Nephron (organoid): ENCODE measurements at regions not wholly inside any gene's neighbourhood (a gene's known extent, or its start where the extent isn't known, plus 50 kb on each side); places are given as distances from the start of the nearest gene placed in this dataset.

Experiments used
- H3K27ac Mint-ChIP-seq, 3 experiments: 2 replicates each; pipeline ENCODE4 v1.8.0; 2020; ENCODE audit warnings: mixed read lengths in 3 of 3, mild to moderate bottlenecking in 2 of 3, moderate library complexity in 1 of 3
- H3K27me3 Mint-ChIP-seq: 2 replicates; pipeline ENCODE4 v1.8.0; 2021; ENCODE audit warnings: low read depth, mild to moderate bottlenecking, moderate library complexity, mixed read lengths
- H3K36me3 Mint-ChIP-seq: 2 replicates; pipeline ENCODE4 v1.8.0; 2020; ENCODE audit warnings: low read depth, mixed read lengths
- H3K4me1 Mint-ChIP-seq: 2 replicates; pipeline ENCODE4 v1.8.0; 2020; ENCODE audit warnings: mixed read lengths
- H3K4me3 Mint-ChIP-seq, 3 experiments: 2 replicates each; pipeline ENCODE4 v1.8.0; 2020; ENCODE audit warnings: mild to moderate bottlenecking in 3 of 3, mixed read lengths in 3 of 3, moderate library complexity in 2 of 3
- H3K9me3 Mint-ChIP-seq: 2 replicates; pipeline ENCODE4 v1.8.0; 2020; ENCODE audit warnings: mixed read lengths
- CTCF ChIP-seq, 3 experiments: fragments of 200-600 bp; sonication (generic); IDR thresholded peaks; one replicate each; pipeline ENCODE4 v1.5.0; 2021; ENCODE audit warnings: antibody characterized with exemption in 3 of 3; ENCODE audit not compliant: unreplicated experiment in 3 of 3

- Mint-ChIP-seq H3K27me3 (peaks cover 9% of the 10 kb centered on the region), H3K27ac (no peak overlapping the region), H3K4me3 (no peak overlapping the region), H3K36me3 (no peaks in the 10 kb centered on the region), H3K9me3 (no peaks in the 10 kb centered on the region), H3K4me1 (no peaks in the 10 kb centered on the region)
- TF ChIP-seq CTCF (IDR thresholded peaks at IDR 0.05; ENCODE audit: unreplicated experiment in 3 of 3) = no peak
Measured at GRCh38 chr5:3904584-3904983, 309.0 kb downstream of the IRX1 start.

- no peak overlapping the region for H3K27ac Mint-ChIP-seq
- H3K4me3 Mint-ChIP-seq = no peak overlapping the region
- no peak for TF ChIP-seq CTCF (IDR thresholded peaks at IDR 0.05; ENCODE audit: unreplicated experiment in 3 of 3)
- H3K9me3 Mint-ChIP-seq = no peaks in the 10 kb centered on the region
- no peaks in the 10 kb centered on the region for H3K36me3 Mint-ChIP-seq
- H3K4me1 Mint-ChIP-seq = no peaks in the 10 kb centered on the region
- H3K27me3 Mint-ChIP-seq = peaks cover 9% of the 10 kb centered on the region
Measured at GRCh38 chr5:3905031-3905430, 309.4 kb downstream of the IRX1 start.

GRCh38 chr5:3905521-3905920 is 309.9 kb downstream of the IRX1 start:
- Mint-ChIP-seq H3K27me3 (peaks cover 9% of the 10 kb centered on the region), H3K27ac (no peak overlapping the region), H3K9me3 (no peaks in the 10 kb centered on the region), H3K4me1 (no peaks in the 10 kb centered on the region), H3K36me3 (no peaks in the 10 kb centered on the region), H3K4me3 (no peak overlapping the region)
- no peak for TF ChIP-seq CTCF (IDR thresholded peaks at IDR 0.05; ENCODE audit: unreplicated experiment in 3 of 3)

- Mint-ChIP-seq H3K4me1 (no peaks in the 10 kb centered on the region), H3K27ac (no peak overlapping the region), H3K27me3 (peaks cover 9% of the 10 kb centered on the region), H3K36me3 (no peaks in the 10 kb centered on the region), H3K9me3 (no peaks in the 10 kb centered on the region), H3K4me3 (no peak overlapping the region)
- TF ChIP-seq CTCF (IDR thresholded peaks at IDR 0.05; ENCODE audit: unreplicated experiment in 3 of 3) = no peak
Measured at GRCh38 chr5:3911111-3911510, 315.5 kb downstream of the IRX1 start.

- Mint-ChIP-seq H3K27me3 (peaks cover 12% of the 10 kb centered on the region), H3K27ac (no peak overlapping the region), H3K36me3 (no peaks in the 10 kb centered on the region), H3K4me1 (no peaks in the 10 kb centered on the region), H3K4me3 (no peak overlapping the region), H3K9me3 (no peaks in the 10 kb centered on the region)
- no peak for TF ChIP-seq CTCF (IDR thresholded peaks at IDR 0.05; ENCODE audit: unreplicated experiment in 3 of 3)
Measured at GRCh38 chr5:3911773-3912172, 316.1 kb downstream of the IRX1 start.

- H3K27ac Mint-ChIP-seq = no peak overlapping the region
Measured at GRCh38 chr5:3912790-3913189, 317.2 kb downstream of the IRX1 start.

More at GRCh38 chr5:3912790-3913189, 317.2 kb downstream of the IRX1 start:
- H3K4me3 Mint-ChIP-seq = no peak overlapping the region
- H3K4me1 Mint-ChIP-seq = no peaks in the 10 kb centered on the region
- TF ChIP-seq CTCF (IDR thresholded peaks at IDR 0.05; ENCODE audit: unreplicated experiment in 3 of 3) = no peak
- H3K9me3 Mint-ChIP-seq = peaks cover 7% of the 10 kb centered on the region
- peaks cover 12% of the 10 kb centered on the region for H3K27me3 Mint-ChIP-seq
- no peaks in the 10 kb centered on the region for H3K36me3 Mint-ChIP-seq
